Hippocampal formation (tissue), 2 donors: ENCODE measurements at regions not wholly inside any gene's neighbourhood (a gene's known extent, or its start where the extent isn't known, plus 50 kb on each side); places are given as distances from the start of the nearest gene placed in this dataset.

ENCODE experiments used
- DNase-seq, 2 donors: peaks; one replicate each; lab custom pipeline; 2025; lab: John Stamatoyannopoulos, UW

DNA sequence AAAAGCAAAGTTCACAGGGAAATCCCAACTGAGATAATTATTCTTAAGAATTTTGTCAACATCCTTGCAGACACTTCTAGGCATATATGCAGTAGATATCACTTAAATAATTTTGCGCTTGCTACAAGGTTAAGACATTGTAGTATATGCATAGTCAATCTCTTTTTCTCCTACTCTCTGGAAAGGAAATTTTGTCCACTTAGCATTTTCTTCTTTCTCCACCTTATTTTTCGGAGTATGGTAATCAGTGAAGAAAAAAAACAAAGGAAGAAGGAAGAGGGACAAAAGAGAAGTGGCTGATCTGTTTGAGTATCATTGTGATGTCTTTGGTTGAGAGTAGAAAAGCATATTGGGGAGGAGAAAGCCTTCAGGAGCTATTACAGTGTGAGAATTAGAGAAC is 104.6 kb downstream of the LACC1 start:
- no peak for DNase-seq

DNA sequence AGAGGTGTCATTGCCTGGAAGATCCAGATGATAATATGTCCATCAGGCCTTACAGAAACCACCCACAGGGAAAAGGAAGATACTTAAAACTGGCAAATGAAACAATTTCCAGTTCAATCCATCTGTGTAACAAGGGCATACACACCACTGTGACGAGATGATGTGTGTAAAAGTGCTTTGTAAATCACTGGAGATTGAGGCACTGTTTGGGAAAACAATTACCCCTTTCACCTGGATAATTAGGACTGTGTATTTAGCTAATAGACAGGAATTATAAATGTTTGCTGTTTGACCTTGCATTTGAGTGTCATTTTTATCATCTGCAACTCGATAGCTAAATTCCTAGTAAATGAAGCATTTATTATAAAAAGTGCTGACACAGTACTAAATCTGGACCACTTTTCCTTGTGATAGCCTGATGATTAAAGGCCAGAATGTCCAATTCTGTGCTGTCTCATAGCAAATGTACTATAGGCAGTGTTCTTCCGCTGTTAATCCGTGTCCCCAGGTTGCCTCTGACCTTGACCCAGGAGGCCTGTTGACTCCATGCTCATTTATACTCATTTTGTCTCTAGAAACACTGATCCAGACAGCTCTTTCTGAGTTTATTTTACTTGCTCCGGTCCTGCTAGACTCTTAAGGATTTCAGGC is 105.8 kb downstream of the LACC1 start:
- no peak for DNase-seq

DNA sequence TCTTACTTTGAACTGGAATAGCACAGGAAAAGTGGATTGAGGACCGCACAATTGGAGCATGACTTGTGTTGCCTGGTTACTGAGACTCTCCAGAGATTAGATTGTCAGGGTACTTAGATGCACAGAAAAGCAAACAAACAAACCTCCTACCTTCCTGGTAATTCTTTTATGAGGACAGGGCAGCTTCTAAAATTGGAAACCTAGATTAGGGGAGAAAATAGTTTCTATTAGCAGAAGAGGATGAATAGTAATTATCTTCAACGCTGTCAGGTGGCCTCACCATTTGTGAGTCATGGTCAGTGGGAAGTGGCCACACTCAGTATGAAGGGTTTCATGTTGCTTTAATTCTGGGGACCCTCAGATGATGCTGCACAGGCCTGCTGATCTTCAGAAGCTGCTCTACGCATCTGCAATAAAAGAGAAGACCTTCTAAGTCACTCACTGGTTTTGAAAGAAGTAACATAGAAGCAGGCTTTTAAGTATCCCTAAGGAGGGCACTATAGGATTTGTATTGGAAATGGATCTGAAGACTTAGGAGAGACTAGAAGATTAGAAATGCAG is 106.8 kb downstream of the LACC1 start:
- DNase-seq = no peak

DNA sequence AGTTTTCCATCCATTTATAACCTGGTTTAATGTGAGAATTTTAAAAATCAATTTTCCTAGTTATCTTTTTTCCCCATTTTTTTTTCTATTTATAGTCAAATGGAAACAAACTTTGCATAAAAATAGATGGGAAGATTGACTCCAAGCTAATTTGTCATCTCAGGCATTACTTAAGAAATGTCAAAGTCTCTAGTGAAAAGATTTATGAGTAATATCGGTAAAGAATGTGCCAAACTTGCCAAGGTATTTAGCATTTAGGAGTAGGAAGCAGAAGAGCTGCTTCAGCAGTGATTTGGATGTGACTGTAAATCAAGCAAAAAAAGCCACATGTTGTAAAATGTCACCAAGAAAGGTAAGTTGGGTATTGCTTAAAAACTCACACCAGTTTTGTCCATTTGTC is 108.6 kb downstream of the LACC1 start:
- DNase-seq = no peak

DNA sequence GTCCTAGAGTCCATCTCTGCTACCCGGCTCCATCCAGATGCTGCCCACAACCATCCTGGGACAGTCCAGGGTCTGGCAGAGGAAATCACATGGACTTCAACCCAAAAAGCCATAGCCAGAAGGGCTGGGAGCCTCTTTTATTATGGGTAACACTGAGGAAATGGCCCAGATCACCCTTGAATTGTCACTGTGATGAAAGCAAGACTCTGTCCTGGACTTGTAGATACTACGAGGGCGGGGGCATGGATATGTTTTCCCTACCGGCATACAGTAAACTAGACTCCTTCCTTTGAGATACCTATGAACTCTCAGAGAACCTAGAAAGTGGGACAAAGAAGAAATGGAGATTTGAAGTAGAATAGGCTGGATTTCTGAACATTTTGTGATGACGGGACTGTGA is 110.3 kb downstream of the LACC1 start:
- no peak for DNase-seq

DNA sequence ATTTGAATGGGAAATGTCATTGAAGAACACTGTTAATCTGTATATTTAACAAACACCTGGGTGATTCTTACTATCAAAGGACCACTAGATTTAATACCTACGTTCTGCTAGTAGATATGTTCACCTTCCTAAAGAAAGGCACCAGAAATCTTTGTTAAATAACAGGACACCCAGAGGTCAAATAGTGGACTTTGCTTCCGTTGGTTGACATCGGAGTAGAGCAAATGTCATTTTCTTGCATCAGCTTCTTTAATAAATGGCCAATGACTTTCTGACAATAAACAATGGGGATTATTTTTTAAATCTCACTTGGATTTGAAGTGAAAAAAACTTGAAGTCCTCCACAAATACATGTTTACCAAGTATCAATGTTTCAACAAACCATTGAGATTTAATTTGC is 111.1 kb downstream of the LACC1 start:
- no peak for DNase-seq

DNA sequence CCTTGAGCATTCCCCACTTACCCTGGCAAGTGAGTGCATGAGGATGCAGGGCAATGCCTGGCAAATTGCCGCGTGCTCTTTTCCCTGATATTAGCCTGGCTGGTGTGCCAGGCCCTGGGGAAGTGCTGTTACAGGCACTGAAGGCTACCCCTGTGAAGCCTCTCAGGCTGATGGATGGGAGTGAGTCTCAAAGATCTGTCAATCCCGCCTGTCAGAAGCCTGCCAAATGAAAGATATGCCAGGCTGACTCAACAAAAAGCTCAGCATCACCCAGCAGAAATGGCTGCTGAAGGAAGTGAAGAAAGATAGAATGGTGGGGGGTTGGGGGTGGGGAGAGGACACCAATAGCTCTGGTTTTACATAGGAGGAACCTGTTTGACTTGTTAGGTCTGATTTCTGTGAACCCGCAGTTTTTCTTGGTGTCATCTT is 112.1 kb downstream of the LACC1 start:
- no peak for DNase-seq

DNA sequence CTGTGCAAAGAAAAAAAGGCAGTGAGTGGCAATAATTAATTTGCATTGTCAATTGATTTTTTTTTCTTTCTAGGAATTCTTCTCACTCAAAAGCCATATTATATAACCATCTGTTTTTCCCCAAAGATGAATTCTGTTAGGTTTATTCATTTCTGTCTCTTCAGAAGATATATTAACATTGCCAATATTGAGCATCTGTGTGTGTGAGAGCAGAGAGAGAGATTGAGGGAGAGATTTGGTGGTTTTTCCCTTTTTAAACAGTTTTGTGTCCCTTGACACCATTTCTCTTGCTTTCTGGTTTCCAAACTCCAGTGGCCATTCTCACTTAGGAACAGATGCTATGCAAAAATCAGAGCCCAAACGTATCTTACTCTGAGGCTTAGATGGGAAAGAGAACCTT is 112.5 kb downstream of the LACC1 start:
- no peak for DNase-seq

DNA sequence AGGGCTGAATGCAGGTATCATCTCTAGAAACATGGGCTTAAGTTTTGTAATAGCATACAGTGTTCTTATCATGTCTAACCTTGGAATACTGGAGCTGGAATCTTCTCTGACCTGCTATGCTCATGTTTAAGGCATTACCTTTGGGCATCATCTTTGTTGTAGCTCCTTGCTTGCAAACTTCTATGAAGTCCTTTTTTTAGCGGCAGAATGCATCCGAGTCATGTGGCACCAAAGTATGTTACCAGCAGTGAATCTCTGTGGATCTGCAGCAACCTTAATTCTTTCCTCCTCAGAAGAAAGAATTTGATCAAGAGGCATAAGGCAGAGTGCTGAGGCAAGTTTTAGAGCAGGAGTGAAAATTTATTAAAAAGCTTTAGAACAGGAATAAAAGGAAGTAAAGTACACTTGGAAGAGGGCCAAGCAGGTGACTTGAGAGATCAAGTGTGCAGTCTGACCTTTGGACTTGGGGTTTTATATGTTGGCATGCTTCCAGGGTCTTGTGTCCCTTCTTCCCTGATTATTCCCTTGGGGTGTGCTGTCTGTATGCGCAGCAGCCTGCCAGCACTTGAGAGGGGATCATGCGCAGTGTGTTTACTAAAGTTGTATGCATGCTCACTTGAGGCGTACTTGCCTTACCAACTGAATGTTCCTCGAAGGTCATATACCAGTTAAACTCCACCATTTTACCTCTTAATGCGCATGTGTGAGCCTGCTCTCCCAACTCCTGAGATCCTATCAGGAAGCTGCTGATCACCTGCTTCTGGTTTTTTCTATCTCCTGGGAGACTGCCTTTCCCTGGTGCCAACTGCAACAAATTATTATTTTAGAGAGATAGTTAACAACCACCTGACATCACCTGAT is 115.5 kb downstream of the LACC1 start:
- no peak for DNase-seq

DNA sequence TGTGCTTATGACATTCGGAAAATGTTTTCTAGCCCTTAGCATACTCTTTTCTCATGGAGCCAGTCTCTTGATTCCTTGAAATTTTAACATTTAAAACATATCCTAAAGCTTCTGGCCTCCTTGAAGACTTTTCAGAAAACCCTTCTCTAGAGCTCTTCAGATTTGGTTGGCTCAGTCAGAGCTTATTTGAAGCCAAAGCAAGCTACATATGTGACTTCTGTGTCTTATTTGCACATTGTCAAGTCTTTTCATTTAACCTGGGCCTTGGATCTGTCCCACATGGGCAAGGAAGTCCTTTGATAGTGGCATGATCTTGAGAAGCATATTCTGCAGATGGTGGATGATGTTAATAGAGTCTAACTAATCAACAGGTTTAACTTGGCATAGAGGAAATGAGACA is 116.5 kb downstream of the LACC1 start:
- no peak for DNase-seq

DNA sequence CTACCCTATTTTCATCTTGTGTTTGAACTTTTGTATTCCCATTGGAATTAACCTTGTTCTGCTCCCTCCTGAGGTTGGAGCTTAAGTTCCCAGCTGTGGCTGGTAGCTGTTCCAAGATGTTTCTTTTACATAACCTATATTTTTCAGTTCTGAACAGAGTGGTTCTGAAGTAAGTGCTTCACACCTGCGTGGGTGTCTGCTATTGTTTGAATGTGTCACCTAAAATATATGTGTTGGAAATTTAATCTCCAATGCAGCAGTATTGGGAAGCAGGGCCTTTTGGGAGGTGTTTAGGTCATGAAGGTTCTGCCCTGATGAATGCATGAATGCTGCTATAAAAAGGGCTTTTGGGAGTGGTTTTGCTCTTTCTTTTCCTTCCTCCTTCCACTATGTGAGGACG is 123.8 kb downstream of the LACC1 start:
- no peak for DNase-seq

DNA sequence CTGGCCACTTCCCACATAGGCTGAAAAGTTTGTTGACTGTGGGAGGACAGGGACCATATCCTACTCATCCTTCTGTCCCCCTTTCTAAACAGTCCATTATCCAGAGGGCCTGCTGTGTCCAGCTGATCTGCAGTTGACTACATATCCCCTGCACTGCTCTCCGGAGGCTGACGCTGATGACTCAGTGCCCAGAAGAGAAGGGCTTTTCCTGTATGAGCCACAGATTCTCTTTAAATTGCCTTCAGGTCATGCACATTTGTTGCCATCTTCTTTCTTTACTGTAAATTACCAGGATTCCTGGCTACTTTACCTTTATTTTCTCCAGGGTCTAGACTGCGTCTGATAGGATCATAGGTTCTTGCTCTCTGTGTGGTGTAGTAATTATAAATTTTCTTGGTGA is 125.2 kb downstream of the LACC1 start:
- DNase-seq = no peak

DNA sequence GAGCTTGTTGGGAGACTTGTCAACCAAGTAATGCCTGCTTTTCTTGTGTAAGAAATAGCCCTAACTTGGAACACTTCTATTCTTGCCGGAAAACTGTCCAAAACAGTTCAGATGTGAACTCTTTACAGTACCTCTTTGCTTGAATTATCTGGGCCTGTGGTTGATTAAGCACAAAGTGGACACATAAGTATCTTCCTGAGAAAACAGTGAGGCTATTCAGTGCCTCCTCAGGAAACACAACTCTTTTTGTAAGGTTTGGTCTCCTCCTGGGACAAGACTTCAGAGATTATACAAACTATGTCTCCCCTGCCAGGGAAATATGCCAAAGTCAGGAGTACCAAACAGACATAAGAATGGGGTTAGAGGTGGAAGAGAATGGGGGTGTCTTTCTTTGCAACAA is 127.7 kb downstream of the LACC1 start:
- no peak for DNase-seq

DNA sequence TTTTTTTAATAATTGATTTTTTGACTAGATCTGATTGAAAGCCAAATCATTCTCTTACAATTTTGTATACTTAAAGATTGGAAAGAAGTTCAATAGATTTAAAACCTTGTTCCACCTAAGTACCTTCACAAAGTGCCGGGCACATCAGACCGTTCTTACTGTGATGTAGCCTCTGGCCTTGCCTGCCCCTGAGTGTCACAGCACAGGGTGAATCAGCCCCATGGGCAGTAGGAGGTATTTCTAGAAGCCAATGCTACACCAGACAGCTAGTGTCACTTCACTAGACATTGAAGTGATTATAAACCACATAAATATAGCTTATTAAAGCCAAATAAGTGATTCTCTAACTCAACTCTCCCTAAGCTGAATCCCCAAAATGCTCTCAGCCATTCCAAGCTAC is 131.3 kb downstream of the LACC1 start:
- DNase-seq = no peak

DNA sequence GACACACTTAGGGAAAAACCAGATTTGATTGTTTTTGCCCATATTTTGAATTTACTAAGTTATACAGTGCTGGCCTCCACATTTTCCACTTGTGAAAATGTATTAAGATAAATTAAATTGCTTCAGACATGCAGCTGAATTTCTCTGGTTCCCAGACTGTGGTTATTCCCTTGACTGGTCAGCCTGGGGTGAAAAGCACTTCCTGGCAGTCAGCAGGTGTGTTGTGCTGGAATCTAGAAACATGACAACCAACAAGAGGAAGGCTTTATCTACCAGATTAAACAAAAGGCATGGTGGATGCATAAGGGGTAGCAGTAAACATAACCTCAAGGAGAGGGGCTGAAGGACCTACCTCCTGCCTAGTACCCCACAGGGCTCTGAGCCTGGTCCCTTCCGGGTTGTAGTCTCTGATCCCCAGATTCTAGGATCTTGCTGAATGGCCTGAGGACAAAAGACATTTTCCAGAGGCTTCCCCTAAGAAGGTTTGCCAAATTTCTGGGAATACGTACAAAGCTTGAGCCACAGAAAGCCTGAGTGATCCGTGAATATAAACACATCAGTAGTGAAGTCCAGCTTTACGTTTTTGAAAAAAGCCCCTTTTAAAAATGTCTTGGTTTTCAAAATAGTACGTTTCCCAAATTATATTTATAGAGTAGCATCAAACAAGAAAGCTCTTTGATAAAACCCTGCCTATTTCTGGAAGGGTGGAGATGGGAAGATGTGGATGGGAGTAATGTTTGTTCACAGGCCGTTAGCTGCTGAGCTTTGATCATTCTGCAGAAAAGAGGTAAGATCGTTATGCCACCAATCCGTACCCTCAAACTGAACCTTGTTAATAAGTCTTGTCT is 133.4 kb downstream of the LACC1 start:
- no peak for DNase-seq

DNA sequence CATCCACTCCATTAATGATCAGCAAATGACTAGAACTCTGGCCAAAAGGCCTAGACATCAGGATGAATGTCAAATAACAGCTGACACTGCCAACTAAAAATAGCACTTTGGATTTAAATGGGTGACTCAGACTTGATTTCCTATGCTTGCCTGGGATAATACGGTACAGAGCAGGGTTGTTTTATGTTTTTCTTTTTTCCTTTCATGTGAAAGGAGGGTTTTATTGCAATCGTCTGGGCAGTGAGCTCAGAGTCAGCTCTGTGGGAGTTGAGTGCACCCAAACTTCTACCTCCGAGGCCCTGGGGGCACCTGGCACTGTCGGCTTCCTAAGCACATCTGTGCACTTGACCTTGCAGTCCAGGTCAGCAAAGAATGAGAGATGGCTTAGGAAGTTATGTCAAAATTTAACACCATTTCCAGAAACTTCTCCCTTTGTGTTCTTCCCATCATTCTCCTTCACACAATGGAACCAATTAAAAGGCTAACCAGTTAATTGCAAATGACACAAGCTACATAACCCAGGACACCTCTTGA is 134.1 kb downstream of the LACC1 start:
- peak in 1 of 2 donors; percentile 17 for DNase-seq

DNA sequence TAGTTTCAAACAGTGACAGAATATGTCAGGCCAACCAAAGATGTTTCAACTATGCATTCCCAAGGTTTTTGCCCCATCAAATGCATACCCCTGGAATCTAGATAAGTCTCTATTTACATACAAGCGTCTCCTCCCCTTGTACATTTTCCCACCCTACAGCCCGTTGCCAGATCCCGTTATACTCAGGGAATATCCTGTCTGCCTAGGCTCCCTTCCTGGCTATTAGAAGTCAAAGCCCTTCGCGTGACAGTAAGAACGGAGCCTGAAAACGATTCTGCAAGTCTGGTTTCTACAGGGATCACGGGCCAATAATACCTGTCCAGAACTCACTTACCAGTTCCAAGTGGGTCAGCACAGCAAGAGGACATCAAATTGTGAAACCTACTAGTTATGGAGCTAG is 134.8 kb downstream of the LACC1 start:
- DNase-seq = no peak

DNA sequence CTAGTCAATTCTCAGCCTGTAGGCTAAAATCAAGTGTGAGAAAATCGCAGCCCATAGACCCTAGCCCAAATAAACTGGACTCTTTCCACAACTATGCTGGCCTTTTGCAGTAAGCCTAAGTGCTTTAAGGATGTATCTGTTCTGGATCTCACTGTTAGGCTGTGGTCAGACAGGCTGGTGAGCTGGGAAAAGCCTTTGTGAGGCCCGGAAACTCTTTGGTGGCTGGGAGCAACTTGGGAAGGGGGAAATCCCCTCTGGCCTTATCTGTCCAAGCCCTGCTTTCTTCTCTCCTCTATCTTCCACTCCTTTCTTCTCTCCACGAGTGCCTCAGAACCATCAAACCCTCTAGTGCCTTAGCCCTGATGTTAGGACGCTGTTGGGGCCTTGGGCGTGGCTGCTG is 135.4 kb downstream of the LACC1 start:
- DNase-seq = no peak

DNA sequence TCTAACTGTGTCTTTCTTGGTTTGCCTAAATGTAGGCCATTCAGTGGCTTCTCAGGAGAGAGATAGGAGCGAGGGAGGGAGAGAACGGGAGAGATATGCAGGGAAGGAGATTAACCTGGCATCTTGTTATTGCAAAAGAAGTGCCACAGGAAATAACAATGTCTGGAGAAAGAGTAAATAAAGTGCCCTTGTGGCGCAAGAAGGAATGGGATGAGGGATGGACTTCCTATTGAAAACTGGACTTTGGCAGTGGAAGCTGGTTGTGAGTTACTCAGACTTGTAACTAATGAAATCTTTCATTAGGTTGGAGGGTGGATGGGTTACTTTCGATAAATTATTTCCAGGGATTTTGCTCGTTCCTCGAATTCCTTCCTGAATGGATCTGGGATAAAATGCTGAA is 136.1 kb downstream of the LACC1 start:
- DNase-seq = no peak

DNA sequence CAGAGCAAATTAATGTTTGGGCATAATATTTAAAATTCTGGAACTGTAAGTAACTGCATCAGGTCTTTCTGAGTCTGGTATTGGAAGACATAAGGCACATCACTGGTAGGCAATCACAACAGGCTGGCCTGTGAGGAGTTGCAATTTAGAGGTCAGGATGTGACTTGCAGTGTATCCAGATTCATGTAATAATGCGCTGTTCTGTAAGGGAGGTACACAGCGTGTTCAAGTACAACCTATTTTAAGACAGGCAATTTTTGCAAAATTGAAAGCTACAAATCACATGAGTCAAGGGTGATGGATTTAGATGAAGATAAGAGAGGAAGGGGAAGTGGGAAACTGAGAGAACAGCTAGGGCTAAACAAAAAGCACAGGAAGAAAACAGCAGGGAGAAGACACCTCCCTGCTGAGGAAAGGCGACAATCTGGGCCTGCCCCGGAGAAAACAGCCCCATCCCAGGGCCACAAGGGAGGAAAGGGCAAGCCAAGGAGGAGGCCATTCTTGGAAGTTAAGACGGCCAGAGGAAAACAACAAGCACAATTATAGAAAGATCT is 138.1 kb downstream of the LACC1 start:
- no peak for DNase-seq

DNA sequence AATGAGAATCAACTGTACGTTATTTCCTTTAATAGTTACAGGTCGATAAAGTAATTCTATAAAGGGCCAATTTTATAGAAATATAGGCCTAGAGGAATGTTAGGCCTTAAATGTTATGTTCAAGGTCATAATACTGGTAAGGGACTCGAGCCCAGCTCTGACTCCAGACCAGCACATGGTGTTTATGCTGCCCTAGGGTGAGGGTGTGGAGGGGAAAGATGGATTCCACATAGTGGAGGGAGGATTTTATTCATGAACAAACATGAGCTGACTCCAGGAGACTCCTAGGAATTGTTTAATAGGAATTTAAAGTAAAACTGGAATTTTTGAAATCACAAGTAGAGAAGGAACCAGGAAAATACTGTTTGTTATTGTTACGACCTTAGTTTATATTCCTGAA is 139.9 kb downstream of the LACC1 start:
- DNase-seq = no peak

DNA sequence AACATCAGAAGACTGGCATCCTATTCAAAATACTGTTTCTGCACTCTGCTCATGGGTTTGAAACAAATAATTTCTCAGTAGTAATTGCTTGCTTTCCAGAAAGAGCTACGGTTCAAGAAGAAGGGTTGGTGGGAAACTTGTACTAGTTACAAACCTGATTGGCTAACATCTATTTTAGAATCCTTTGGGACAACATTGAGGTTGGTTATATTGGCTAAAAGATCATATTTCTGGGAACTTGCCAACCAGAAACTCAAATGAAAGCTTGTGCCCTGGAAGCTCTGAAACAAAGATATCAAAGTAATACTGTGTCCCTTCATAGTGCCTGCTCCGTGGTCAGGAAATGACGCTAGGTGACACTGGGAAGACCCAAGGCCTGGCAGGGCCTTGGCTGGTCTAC is 141.7 kb downstream of the LACC1 start:
- no peak for DNase-seq
